GM12872 (cell line): ENCODE measurements at regions not wholly inside any gene's neighbourhood (a gene's known extent, or its start where the extent isn't known, plus 50 kb on each side); places are given as distances from the start of the nearest gene placed in this dataset.

Experiments
- CTCF ChIP-seq: IDR thresholded peaks from 3 replicates; pipeline ENCODE4 v1.5.1; 2011; ENCODE audit warnings: low read depth, mild to moderate bottlenecking, low read length, moderate library complexity; ENCODE audit not compliant: insufficient read depth

DNA sequence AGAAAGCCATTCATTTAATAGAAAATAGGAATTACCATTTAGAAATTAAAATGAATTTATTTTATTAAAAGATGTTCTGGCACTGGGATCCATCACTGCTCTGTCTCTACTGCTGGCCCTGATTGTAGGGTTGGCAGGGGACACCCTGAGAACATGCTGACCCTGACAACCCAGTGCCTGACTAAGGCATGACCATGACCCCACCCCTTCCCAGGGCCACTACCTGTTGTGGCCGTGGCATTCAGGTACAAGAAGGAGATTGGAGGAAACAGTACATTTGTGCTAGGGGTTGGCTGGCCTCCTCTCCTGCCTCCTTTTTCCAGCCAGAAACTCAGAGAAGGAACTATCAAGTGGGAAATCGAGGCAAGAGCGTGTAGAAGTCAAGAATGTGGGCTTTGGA, 197.0 kb upstream of the ZMIZ1 start:
- no peak for TF ChIP-seq CTCF

- no peak for TF ChIP-seq CTCF
These were observed 195.4 kb upstream of the ZMIZ1 start for GRCh38 chr10:78873413-78873812.

GRCh38 chr10:78875331-78875877, 193.4 kb upstream of the ZMIZ1 start:
- no peak for TF ChIP-seq CTCF

DNA sequence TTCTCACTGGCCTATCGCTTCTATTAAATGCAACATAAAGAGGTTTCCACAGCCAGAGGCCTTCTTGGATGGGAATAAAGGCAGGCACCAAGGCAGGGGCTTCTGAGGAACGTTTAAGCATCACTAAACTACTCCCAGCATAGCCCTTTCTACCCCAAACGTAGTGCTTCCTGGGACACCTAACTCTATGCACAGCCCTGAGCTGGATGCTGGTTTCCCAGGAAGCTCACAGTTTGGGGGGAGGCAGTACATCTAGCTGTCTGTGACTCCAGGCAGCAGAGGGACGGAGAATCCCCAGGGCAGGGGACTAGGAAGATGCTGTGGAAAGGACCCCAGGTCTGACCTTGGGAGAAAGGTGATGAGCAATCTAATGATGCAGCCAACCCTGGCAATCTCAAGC, 192.8 kb upstream of the ZMIZ1 start:
- no peak for TF ChIP-seq CTCF

DNA sequence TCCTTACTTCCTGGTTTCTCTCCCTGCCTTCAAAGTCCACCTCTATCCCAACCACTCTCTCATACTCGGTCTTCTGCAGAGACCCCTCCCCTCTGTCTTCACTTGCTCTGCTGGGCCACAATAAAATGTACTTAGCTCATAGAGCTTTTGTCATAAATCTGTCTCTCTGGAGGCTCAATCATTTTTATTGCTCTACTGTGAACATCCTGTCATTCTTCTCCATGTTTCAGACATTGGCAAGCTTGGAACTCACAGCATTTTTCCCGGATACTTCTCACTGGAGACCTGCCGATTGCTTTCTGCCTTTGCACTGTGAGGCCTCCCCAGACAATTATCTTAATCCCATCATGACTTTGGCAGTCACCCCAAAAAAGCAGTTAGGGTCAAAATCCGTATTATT, 192.3 kb upstream of the ZMIZ1 start:
- TF ChIP-seq CTCF, result no peak

- no peak for TF ChIP-seq CTCF
These were observed 189.1 kb upstream of the ZMIZ1 start for GRCh38 chr10:78879621-78880020.

- TF ChIP-seq CTCF, result no peak
These were observed 182.6 kb upstream of the ZMIZ1 start for GRCh38 chr10:78886129-78886528.
